Daoy (cell line): ENCODE measurements at regions not wholly inside any gene's neighbourhood (a gene's known extent, or its start where the extent isn't known, plus 50 kb on each side); places are given as distances from the start of the nearest gene placed in this dataset.

Experiments
- DNase-seq: peaks from one replicate; pipeline ENCODE4 v3.0.0-alpha.2; 2015; ENCODE audit warnings: low read depth

DNA sequence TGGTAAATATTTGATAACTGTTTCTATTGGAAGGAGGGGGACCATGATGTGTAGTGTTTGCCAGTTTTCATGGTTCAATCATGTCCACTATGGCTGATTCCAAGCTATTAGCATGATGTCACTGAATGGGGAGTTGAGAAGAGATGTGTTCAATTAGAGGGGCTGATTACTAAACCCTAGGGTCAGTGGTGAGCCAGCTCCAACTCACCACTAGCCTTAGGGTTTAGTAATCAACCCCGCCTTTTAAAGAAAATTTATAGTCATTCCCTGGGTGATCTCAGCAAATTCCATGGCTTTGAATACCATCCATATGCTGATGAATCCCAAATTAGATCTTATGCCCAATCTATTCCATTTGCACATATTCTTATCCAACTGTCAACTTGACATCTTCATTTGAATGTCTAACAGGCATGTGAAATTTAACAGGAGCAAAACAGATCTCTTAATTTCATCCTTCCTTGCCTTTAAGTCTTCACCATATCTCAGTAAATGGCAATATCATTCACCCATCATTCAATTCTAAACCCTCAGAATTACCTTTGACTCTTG, 98.8 kb downstream of the GCNT1 start:
- peak; percentile 31 for DNase-seq

DNA sequence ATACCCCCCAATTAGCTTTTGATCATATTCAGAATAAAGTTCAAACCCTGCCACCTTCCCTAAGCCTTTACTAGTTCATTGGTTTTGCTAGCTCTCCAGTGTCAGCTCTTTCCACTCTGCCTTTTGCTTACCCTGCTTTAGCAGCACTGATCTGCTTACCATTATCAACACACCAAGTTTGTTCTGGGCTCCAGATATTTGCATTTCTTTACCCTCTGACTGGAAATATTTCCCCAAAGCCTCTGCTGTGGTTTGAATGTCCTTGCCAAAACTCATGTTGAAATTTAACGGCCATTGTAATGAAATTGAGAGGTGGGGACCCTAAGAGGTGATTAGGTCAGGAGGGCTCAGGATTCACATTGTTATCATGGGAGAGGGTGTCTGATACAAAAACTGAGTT, 99.5 kb downstream of the GCNT1 start:
- no peak for DNase-seq

DNA sequence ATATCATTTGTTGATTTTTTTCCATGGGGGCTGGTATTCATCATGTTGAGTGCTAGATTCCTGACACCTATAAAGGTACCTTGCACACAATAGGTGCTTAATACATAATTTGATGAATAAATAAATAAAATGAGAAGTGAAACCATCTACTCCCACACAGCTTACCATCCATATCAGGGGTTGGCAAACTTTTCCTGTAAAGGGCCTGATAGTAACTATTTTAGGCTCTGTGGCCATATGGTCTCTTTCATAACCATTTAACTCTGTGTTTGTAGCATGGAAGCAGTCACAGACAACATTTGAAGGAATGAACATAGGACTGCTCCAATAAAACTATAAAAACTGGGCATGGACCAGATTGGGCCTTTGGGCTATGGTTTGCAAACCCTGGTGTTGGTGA, 100.3 kb downstream of the GCNT1 start:
- DNase-seq = no peak

DNA sequence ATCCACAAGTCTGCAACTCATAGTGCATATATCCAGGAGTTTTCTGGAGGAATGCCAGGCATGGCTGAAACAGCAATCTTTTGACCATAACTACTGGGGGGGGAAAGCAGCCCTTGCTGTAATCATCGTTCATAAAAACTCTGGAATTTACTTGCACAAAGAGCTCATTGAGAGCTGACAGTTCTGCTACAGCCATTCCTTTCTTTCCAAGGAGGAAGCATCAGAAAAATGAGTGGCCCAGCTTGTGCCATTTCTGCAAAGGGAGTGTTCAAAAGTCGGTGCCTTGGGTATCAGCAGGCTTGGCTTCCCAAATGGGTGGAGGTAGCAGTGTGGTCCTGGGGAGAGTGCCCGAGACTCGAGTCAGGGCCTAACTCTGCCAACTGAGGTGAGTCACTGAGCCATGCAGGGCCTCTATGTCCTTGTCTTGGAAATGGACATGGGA, 101.5 kb downstream of the GCNT1 start:
- DNase-seq = peak; percentile 57

DNA sequence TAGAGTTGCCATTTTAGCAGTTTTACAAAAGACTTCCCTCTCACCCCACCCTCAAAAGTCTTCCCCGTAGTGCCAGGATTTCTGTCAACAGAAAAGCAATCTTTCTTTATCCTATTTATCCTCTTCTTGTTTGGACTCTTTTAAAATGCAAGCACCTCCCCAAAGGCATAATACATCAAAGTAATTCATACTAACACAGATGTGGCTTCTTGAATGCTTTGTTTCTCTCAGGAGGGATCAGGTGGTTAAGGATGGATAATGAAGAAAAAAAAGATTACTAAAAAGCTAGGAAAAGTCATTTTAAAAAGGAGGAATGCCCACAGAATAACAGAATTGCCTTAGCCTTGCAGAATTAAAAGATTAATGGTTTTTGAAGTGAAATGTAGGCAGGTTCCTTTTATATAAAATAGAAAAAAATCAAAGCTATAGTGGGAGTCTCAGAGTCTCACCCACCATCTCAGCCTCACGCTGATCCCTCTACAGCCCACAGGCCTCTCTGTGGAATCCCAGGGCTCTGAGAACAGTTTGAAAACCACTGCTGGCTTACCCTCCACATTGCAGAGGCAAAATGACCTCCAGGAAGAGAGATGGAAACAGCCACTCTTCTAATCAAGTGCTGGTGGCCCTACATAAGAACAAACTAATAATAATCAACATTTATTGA, 102.2 kb downstream of the GCNT1 start:
- DNase-seq = no peak
